Mesendoderm (in vitro differentiated cells): ENCODE measurements at regions not wholly inside any gene's neighbourhood (a gene's known extent, or its start where the extent isn't known, plus 50 kb on each side); places are given as distances from the start of the nearest gene placed in this dataset.

Experiments used
- DNase-seq: peaks from one replicate; pipeline ENCODE4 v3.0.0; 2013
- H2AK5ac ChIP-seq: 2 replicates; pipeline ENCODE4 v1.6.1; 2013; ENCODE audit warnings: low read length, inconsistent platforms
- H2BK120ac ChIP-seq: 2 replicates; pipeline ENCODE4 v1.6.1; 2013; ENCODE audit warnings: low read depth, mild to moderate bottlenecking, low read length, moderate library complexity, mixed read lengths
- H2BK15ac ChIP-seq: replicated peaks from 2 replicates; pipeline ENCODE4 v1.6.1; 2013; ENCODE audit warnings: low read depth, mild to moderate bottlenecking, moderate library complexity
- H2BK5ac ChIP-seq: 2 replicates; pipeline ENCODE4 v1.6.1; 2013; ENCODE audit warnings: low read length, inconsistent platforms
- H3K18ac ChIP-seq: 2 replicates; pipeline ENCODE4 v1.6.1; 2013; ENCODE audit warnings: mild to moderate bottlenecking, low read length, mixed read lengths
- H3K23ac ChIP-seq: one replicate; pipeline ENCODE4 v1.6.1; 2013; ENCODE audit warnings: low read length
- H3K27ac ChIP-seq: 2 replicates; pipeline ENCODE4 v1.5.1; 2013; ENCODE audit warnings: low read depth, mild to moderate bottlenecking, inconsistent platforms, low read length, moderate library complexity
- H3K27me3 ChIP-seq: 2 replicates; pipeline ENCODE4 v1.6.1; 2013; ENCODE audit warnings: low read length, control low read depth, mild to moderate bottlenecking, inconsistent platforms; ENCODE audit not compliant: insufficient read depth, poor library complexity
- H3K36me3 ChIP-seq: 2 replicates; pipeline ENCODE4 v1.6.1; 2013; ENCODE audit warnings: low read length, inconsistent platforms; ENCODE audit not compliant: control insufficient read depth, insufficient read depth
- H3K4ac ChIP-seq: one replicate; pipeline ENCODE4 v1.6.1; 2013; ENCODE audit warnings: low read depth, mild to moderate bottlenecking, low read length, moderate library complexity
- H3K4me1 ChIP-seq: 2 replicates; pipeline ENCODE4 v1.6.1; 2013; ENCODE audit warnings: low read depth, low read length, inconsistent platforms; ENCODE audit not compliant: control insufficient read depth
- H3K4me2 ChIP-seq: 2 replicates; pipeline ENCODE4 v1.6.1; 2013; ENCODE audit warnings: low read length
- H3K4me3 ChIP-seq: 2 replicates; pipeline ENCODE4 v1.5.1; 2013; ENCODE audit warnings: mild to moderate bottlenecking, low read length
- H3K56ac ChIP-seq: one replicate; pipeline ENCODE4 v1.6.1; 2013; ENCODE audit warnings: low read length
- H3K79me1 ChIP-seq: 2 replicates; pipeline ENCODE4 v1.6.1; 2013; ENCODE audit warnings: low read length, inconsistent platforms
- H3K79me2 ChIP-seq: 2 replicates; pipeline ENCODE4 v1.6.1; 2013; ENCODE audit warnings: mild to moderate bottlenecking, low read length; ENCODE audit not compliant: control insufficient read depth, insufficient read depth
- H3K9ac ChIP-seq: 2 replicates; pipeline ENCODE4 v1.6.1; 2013; ENCODE audit warnings: low read length, inconsistent platforms
- H4K5ac ChIP-seq: one replicate; pipeline ENCODE4 v1.6.1; 2013; ENCODE audit warnings: low read length
- H4K8ac ChIP-seq: one replicate; pipeline ENCODE4 v1.6.1; 2013; ENCODE audit warnings: low read depth, mild to moderate bottlenecking, control low read depth, low read length, moderate library complexity
- WGBS: extraction: QIAGEN DNeasy Blood & Tissue Kit; methylation state at CpG from one replicate; pipeline ENCODE4 v1.1.7; 2013; ENCODE audit warnings: low lambda C conversion rate, missing lambda C conversion rate; ENCODE audit not compliant: insufficient coverage; ENCODE audit errors: extremely low coverage; 5-methylcytosine and 5-hydroxymethylcytosine counted together

GRCh38 chr22:49289822-49290679 lies 537.6 kb downstream of the BRD1 start:
- Histone ChIP-seq H3K23ac (no peak overlapping the region), H2BK5ac (no peak overlapping the region), H3K9ac (no peak overlapping the region), H2BK15ac (no peak overlapping the region), H3K4me1 (no peaks in the 10 kb centered on the region), H3K56ac (no peak overlapping the region), H4K8ac (no peak overlapping the region), H3K4me3 (no peak overlapping the region), H3K36me3 (no peaks in the 10 kb centered on the region), H2AK5ac (no peak overlapping the region), H3K4me2 (no peak overlapping the region), H3K79me2 (no peaks in the 10 kb centered on the region), H4K5ac (no peak overlapping the region), H3K27ac (no peak overlapping the region), H3K79me1 (no peaks in the 10 kb centered on the region), H3K4ac (no peak overlapping the region), H3K27me3 (no peaks in the 10 kb centered on the region), H3K18ac (no peak overlapping the region), H2BK120ac (no peak overlapping the region)
- no CpG with 5 or more reads among the region's 24 CpGs for WGBS
- DNase-seq = no peak

- H3K18ac ChIP-seq = no peak overlapping the region
- H2BK120ac ChIP-seq = no peak overlapping the region
- H3K4me2 ChIP-seq = no peak overlapping the region
- H3K4ac ChIP-seq = no peak overlapping the region
- no CpG with 5 or more reads among the region's 15 CpGs for WGBS
- no peak overlapping the region for H3K9ac ChIP-seq
- no peaks in the 10 kb centered on the region for H3K36me3 ChIP-seq
- no peak overlapping the region for H4K8ac ChIP-seq
- no peak overlapping the region for H2BK5ac ChIP-seq
- H3K79me2 ChIP-seq = no peaks in the 10 kb centered on the region
- no peak for DNase-seq
- H2AK5ac ChIP-seq = no peak overlapping the region
- H3K27ac ChIP-seq = no peak overlapping the region
- no peak overlapping the region for H3K23ac ChIP-seq
- no peak overlapping the region for H4K5ac ChIP-seq
- H3K79me1 ChIP-seq = no peaks in the 10 kb centered on the region
- H2BK15ac ChIP-seq = no peak overlapping the region
- H3K4me1 ChIP-seq = no peaks in the 10 kb centered on the region
- H3K27me3 ChIP-seq = no peaks in the 10 kb centered on the region
- H3K4me3 ChIP-seq = no peak overlapping the region
- H3K56ac ChIP-seq = no peak overlapping the region
These were observed 541.4 kb downstream of the BRD1 start for GRCh38 chr22:49286181-49286760.

- Histone ChIP-seq H3K27ac (no peak overlapping the region), H3K56ac (no peak overlapping the region), H3K4me2 (no peak overlapping the region), H3K4ac (no peak overlapping the region), H2AK5ac (no peak overlapping the region), H2BK15ac (no peak overlapping the region), H2BK120ac (no peak overlapping the region), H3K18ac (no peak overlapping the region), H3K79me1 (no peaks in the 10 kb centered on the region), H3K79me2 (no peaks in the 10 kb centered on the region), H3K27me3 (no peaks in the 10 kb centered on the region), H3K36me3 (no peaks in the 10 kb centered on the region), H3K9ac (no peak overlapping the region), H4K5ac (no peak overlapping the region), H3K4me3 (no peak overlapping the region), H3K23ac (no peak overlapping the region), H3K4me1 (no peaks in the 10 kb centered on the region), H4K8ac (no peak overlapping the region), H2BK5ac (no peak overlapping the region)
- DNase-seq = no peak
- WGBS = no CpG with 5 or more reads among the region's 15 CpGs
These were observed 542.7 kb downstream of the BRD1 start for GRCh38 chr22:49284931-49285330.

- Histone ChIP-seq H3K27ac (no peak overlapping the region), H2BK120ac (no peak overlapping the region), H3K4me3 (no peak overlapping the region), H4K5ac (no peak overlapping the region), H3K23ac (no peak overlapping the region), H3K79me1 (no peaks in the 10 kb centered on the region), H3K9ac (no peak overlapping the region), H3K18ac (no peak overlapping the region), H3K4me2 (no peak overlapping the region), H3K79me2 (no peaks in the 10 kb centered on the region), H4K8ac (no peak overlapping the region), H3K27me3 (no peaks in the 10 kb centered on the region), H2AK5ac (no peak overlapping the region), H2BK15ac (no peak overlapping the region), H3K4me1 (no peaks in the 10 kb centered on the region), H3K4ac (no peak overlapping the region), H2BK5ac (no peak overlapping the region), H3K36me3 (no peaks in the 10 kb centered on the region), H3K56ac (no peak overlapping the region)
- DNase-seq = no peak
- WGBS = no CpG with 5 or more reads among the region's 23 CpGs
These were observed 543.5 kb downstream of the BRD1 start for GRCh38 chr22:49284056-49284784.

- no peak overlapping the region for H2BK120ac ChIP-seq
- H2AK5ac ChIP-seq = no peak overlapping the region
- no peak for DNase-seq
- no peaks in the 10 kb centered on the region for H3K27me3 ChIP-seq
- no CpG with 5 or more reads among the region's 12 CpGs for WGBS
- H3K4me3 ChIP-seq = no peak overlapping the region
- no peak overlapping the region for H3K9ac ChIP-seq
- no peaks in the 10 kb centered on the region for H3K4me1 ChIP-seq
- H2BK5ac ChIP-seq = no peak overlapping the region
- H4K8ac ChIP-seq = no peak overlapping the region
- no peak overlapping the region for H4K5ac ChIP-seq
- no peak overlapping the region for H3K4ac ChIP-seq
- no peak overlapping the region for H3K27ac ChIP-seq
- H3K79me1 ChIP-seq = no peaks in the 10 kb centered on the region
- H3K18ac ChIP-seq = no peak overlapping the region
- no peaks in the 10 kb centered on the region for H3K36me3 ChIP-seq
- H2BK15ac ChIP-seq = no peak overlapping the region
- no peaks in the 10 kb centered on the region for H3K79me2 ChIP-seq
- no peak overlapping the region for H3K23ac ChIP-seq
- H3K4me2 ChIP-seq = no peak overlapping the region
- H3K56ac ChIP-seq = no peak overlapping the region
These were observed 545.1 kb downstream of the BRD1 start for GRCh38 chr22:49282596-49282995.
